ENCODE measurements at regions not wholly inside any gene's neighbourhood (a gene's known extent, or its start where the extent isn't known, plus 50 kb on each side); places are given as distances from the start of the nearest gene placed in this dataset.
"Not testable (repeated sequence)": the region's sequence is repeated elsewhere in the genome, so short reads cannot be mapped to it uniquely, and the experiment has no call there.

GRCh38 chr13:90032313-90032712, 1315.2 kb upstream of the MIR17HG start:
- no peak for DNase-seq

- DNase-seq, result no peak
These were observed 1314.5 kb upstream of the MIR17HG start for GRCh38 chr13:90032841-90033493.

DNA sequence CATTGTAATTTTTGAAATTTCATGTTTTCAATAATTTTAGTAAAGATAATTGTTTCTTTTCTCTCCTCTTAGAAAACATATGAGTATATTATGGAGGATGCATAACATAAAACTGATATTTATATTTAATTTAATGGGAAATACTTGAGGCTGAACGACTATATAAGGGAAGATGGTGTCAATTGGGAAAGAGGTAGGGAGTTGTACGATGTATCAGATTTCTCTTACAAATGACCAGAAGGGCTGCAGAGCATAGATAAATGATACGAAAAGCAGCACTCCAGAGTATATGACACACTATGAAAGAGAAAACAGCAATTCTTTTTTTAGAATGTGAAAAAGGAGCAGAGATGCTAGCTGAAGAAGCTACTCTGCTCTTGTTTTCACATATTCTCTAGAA, 1308.0 kb upstream of the MIR17HG start:
- DNase-seq, result no peak

DNA sequence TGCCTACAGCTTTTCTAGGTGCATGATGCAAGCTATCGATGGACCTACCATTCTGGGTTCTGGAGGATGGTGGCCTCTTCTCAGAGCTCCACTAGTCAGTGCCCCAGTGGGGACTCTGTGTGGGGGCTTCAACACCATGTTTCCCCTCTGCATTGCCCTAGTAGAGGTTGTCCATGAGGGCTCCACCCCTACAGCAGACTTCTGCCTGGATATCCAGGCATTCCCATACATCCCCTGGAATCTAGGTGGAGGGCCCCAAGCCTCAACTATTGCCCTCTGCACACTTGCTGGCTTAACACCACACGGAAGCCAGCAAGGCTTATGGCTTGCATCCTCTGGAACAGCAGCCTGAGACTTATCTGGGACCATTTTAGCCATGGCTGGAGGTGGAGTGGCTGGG, 1299.9 kb upstream of the MIR17HG start:
- DNase-seq, result no peak

GRCh38 chr13:90049989-90050671, 1297.4 kb upstream of the MIR17HG start:
- no peak for DNase-seq

- no peak for DNase-seq
These were observed 1292.4 kb upstream of the MIR17HG start for GRCh38 chr13:90055121-90055520.

- no peak for DNase-seq
These were observed 1291.7 kb upstream of the MIR17HG start for GRCh38 chr13:90055760-90056159.

DNA sequence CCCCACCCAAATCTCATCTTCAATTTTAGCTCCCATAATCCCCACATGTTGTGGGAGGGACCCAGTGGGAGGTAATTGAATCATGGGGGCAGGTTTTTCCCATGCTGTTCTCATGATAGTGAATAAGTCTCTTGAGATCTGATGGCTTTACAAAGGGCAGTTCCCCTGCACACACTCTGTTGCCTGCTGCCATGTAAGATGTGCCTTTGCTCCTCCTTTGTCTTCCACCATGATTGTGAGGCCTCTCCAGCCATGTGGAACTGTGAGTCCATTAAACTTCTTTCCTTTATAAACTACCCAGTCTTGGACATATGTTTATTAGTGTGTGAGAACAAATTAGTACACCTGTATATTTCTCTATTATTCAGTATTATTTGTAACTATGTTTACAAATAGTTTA, 1283.3 kb upstream of the MIR17HG start:
- DNase-seq, result not testable (repeated sequence)

DNA sequence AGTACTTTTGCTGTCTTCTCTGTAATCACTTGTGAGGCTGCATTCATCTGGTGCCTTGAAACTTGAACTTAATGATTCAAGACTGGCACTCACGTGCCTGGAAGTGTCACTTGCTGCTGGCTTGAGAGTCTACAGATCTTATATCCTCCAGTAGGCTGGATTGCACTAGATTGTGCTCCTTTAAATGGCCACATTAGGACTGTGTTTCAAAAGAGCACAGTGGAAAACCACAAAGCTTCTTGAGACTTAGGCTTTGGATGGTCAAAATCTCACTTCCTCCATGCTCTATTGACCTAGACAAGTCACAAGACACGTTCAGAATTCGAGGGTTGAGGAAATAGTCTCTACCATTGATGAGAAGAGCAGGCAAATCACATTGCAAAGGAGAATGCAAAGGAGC, 1278.8 kb upstream of the MIR17HG start:
- DNase-seq, result no peak

- no peak for DNase-seq
These were observed 1277.1 kb upstream of the MIR17HG start for GRCh38 chr13:90070362-90070761.

- DNase-seq, result no peak
These were observed 1276.5 kb upstream of the MIR17HG start for GRCh38 chr13:90070837-90071525.

GRCh38 chr13:90084684-90085290, 1262.7 kb upstream of the MIR17HG start:
- DNase-seq, result no peak

DNA sequence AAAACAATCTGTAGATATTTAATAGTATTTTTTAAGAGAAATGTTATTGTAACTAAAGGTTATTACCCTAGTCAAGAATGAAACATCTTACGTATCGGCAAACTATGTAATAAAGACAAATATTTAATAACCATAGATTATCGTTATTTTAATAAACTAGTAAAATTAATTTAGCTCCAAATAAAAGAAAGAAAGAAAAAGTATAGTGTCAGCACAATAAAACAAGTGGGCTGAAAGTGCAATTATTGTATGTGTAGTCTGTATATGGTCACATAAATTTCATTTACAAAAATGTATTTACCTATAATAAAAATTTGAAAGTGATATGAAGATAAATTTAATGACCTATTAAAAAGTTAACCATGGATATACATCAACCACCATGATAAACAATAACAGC, 1258.4 kb upstream of the MIR17HG start:
- no peak for DNase-seq

DNA sequence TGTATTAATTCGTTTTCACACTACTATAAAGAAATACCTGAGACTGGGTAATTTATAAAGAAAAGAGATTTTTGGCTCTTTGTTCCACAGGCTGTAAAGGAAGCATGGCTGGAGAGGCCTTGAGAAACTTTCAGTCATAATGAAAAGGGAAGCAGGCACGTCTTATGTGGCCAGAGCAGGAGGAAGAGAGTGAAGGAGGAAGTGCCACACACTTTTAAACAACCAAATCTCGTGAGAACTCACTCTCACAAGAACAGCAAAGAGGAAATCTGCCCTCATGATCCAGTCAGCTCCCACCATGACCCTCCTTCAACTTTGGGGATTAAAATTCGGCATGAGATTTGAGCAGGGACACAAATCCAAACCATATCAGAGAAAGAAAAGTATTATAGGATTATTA, 1255.9 kb upstream of the MIR17HG start:
- DNase-seq, result no peak

- no peak for DNase-seq
These were observed 1253.1 kb upstream of the MIR17HG start for GRCh38 chr13:90094357-90094756.

GRCh38 chr13:90098577-90098976, 1248.9 kb upstream of the MIR17HG start:
- DNase-seq, result no peak

DNA sequence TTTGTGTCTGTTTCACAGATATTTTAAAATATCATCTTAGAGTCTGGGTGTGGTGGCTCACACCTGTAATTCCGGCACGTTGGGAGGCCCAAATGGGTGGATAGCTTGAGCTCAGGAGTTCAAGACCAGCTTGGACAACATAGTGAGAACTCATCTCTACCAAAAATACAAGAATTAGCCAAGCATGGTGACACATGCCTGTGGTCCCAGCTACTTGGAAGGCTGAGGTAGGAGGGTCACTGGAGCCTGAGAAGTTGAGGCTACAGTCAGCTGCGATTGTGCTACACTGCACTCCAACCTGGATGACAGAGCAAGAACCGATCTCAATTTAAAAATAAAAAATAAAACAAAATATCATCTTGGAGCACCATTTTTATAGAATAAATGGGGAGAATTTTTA, 1247.6 kb upstream of the MIR17HG start:
- no peak for DNase-seq

- no peak for DNase-seq
These were observed 1244.2 kb upstream of the MIR17HG start for GRCh38 chr13:90103099-90103784.

GRCh38 chr13:90104764-90105163, 1242.7 kb upstream of the MIR17HG start:
- no peak for DNase-seq

DNA sequence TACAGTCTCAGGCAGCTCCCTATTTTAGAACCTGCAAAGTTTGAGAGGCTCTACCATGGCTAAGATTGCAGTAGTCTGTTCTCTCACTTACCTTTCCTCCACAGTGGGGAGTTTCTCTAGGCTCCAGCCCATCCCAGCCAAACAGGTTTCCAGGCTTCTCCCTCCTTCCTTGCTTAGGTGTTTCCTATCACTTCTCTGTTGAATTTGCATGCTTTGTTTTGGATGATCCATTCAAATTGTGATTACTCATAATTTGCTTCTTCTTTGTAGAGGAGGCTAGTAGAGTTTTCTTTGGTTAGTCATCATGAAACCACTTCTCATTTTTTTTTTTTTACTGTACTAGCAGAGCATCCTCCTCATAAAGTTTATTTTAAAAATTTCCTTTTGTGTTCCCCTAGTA, 1242.2 kb upstream of the MIR17HG start:
- no peak for DNase-seq

- DNase-seq, result no peak
These were observed 1241.5 kb upstream of the MIR17HG start for GRCh38 chr13:90105849-90106496.

DNA sequence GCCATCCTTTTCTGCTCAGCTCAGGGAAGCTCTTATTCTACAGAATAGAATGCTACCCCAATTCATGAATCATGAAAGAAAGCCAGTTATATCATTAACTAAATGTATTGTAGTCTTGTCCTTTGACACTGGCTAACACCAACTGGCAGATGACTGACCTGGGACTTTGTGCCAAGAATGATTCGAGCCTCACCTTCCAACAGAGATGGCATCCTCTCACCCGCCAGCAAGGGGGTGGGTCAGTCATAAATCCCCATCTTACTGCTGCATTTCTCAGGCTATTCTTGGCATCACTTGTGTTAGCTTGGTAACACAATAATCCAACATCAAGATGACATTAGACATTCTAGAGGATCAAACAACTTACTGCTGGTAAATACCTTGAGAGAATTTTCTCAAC, 1239.8 kb upstream of the MIR17HG start:
- no peak for DNase-seq

- no peak for DNase-seq
These were observed 1238.9 kb upstream of the MIR17HG start for GRCh38 chr13:90108547-90108946.

All from NCI-H1092 (cell line).